Breast epithelium (tissue), 4 donors: ENCODE measurements at regions not wholly inside any gene's neighbourhood (a gene's known extent, or its start where the extent isn't known, plus 50 kb on each side); places are given as distances from the start of the nearest gene placed in this dataset.

Source experiments
- DNase-seq, 2 donors: peaks; one replicate each; pipeline ENCODE4 v3.0.0-alpha.2; 2019; ENCODE audit warnings: low spot score in 2 of 2
- H3K27ac ChIP-seq, 2 donors: fragments of 200-600 bp; sonication (generic) in 1 of 2; one replicate each; pipeline ENCODE4 v1.5.1; 2016 to 2019; ENCODE audit warnings: mild to moderate bottlenecking in 1 of 2
- H3K27me3 ChIP-seq, 2 donors: fragments of 200-600 bp; sonication (generic) in 1 of 2; one replicate each; pipeline versions ENCODE4 v1.5.1 to v1.6.0; 2017 to 2019; ENCODE audit warnings: control low read depth in 1 of 2, mild to moderate bottlenecking in 1 of 2
- H3K36me3 ChIP-seq: fragments of 200-600 bp; one replicate; pipeline ENCODE4 v1.5.1; 2019
- H3K4me1 ChIP-seq, 2 donors: fragments of 200-600 bp; sonication (generic); one replicate each; pipeline ENCODE4 v1.5.1; 2016 to 2019; ENCODE audit warnings: control low read depth in 1 of 2
- H3K4me3 ChIP-seq, 3 donors: fragments of 200-600 bp; sonication (generic); 1 replicate in 2 of 3; 2 replicates in 1 of 3; pipeline ENCODE4 v1.5.1; 2016 to 2019; ENCODE audit warnings: mild to moderate bottlenecking in 3 of 3, moderate library complexity in 2 of 3
- H3K9me3 ChIP-seq, 2 donors: fragments of 200-600 bp; sonication (generic) in 1 of 2; one replicate each; pipeline ENCODE4 v1.5.1; 2016 to 2019; ENCODE audit warnings: control low read depth in 1 of 2
- CTCF ChIP-seq, 3 donors: fragments of 450-650 bp; IDR thresholded peaks; one replicate each; pipeline ENCODE4 v1.5.1; 2016 to 2017; ENCODE audit warnings: antibody characterized with exemption in 3 of 3, mild to moderate bottlenecking in 3 of 3, moderate library complexity in 3 of 3
- POLR2A ChIP-seq: fragments of 450-650 bp; IDR thresholded peaks from one replicate; pipeline ENCODE4 v1.6.1; 2016; ENCODE audit warnings: antibody characterized with exemption, mild to moderate bottlenecking, moderate library complexity
- POLR2AphosphoS5 ChIP-seq, 3 donors: sonication (generic); formaldehyde crosslinking; IDR thresholded peaks; one replicate each; pipeline ENCODE4 v1.6.1; 2017; ENCODE audit warnings: antibody characterized with exemption in 3 of 3
- intact Hi-C: fragments of 100-400 bp; cut with DNase I; formaldehyde crosslinking; loops from one replicate; pipeline ENCODE4 v1.15.1; 2023; ENCODE audit warnings: low total_unique reads

GRCh38 chr2:22800412-22800811 is 584.6 kb upstream of the KLHL29 start:
- Histone ChIP-seq H3K27me3 (no peaks in the 10 kb centered on the region), H3K9me3 (peaks cover 3 to 5% of the 10 kb centered on the region in 2 donors), H3K36me3 (no peaks in the 10 kb centered on the region), H3K27ac (no peak overlapping the region), H3K4me3 (no peak overlapping the region), H3K4me1 (no peaks in the 10 kb centered on the region)
- TF ChIP-seq CTCF (IDR thresholded peaks at IDR 0.05) (no peak), POLR2AphosphoS5 (IDR thresholded peaks at IDR 0.05) (no peak), POLR2A (no peak)
- intact Hi-C loops = no loop called here
- DNase-seq = no peak

GRCh38 chr2:22801071-22801470 is 583.9 kb upstream of the KLHL29 start:
- Histone ChIP-seq H3K4me1 (no peaks in the 10 kb centered on the region), H3K36me3 (no peaks in the 10 kb centered on the region), H3K27me3 (no peaks in the 10 kb centered on the region), H3K27ac (no peak overlapping the region), H3K4me3 (no peak overlapping the region), H3K9me3 (peaks cover 5 to 10% of the 10 kb centered on the region in 2 donors)
- DNase-seq = no peak
- TF ChIP-seq POLR2AphosphoS5 (IDR thresholded peaks at IDR 0.05) = no peak
- intact Hi-C loops = no loop called here

- intact Hi-C loops = no loop called here
Measured at GRCh38 chr2:22801970-22802369, 583.0 kb upstream of the KLHL29 start.

GRCh38 chr2:22807872-22808271 is 577.1 kb upstream of the KLHL29 start:
- Histone ChIP-seq H3K27me3 (no peaks in the 10 kb centered on the region), H3K36me3 (no peaks in the 10 kb centered on the region), H3K9me3 (peaks cover 8 to 22% of the 10 kb centered on the region in 2 donors), H3K4me1 (no peaks in the 10 kb centered on the region), H3K4me3 (no peak overlapping the region), H3K27ac (no peak overlapping the region)
- no peak for DNase-seq
- intact Hi-C loops = no loop called here
- TF ChIP-seq POLR2A = no peak

More at GRCh38 chr2:22801970-22802369, 583.0 kb upstream of the KLHL29 start:
- Histone ChIP-seq H3K27me3 (no peaks in the 10 kb centered on the region), H3K27ac (no peak overlapping the region), H3K4me3 (no peak overlapping the region), H3K9me3 (peaks cover 8 to 14% of the 10 kb centered on the region in 2 donors), H3K36me3 (no peaks in the 10 kb centered on the region), H3K4me1 (no peaks in the 10 kb centered on the region)
- DNase-seq = no peak
- no peak for TF ChIP-seq CTCF (IDR thresholded peaks at IDR 0.05)
- TF ChIP-seq POLR2A = no peak
- TF ChIP-seq POLR2AphosphoS5 (IDR thresholded peaks at IDR 0.05) = no peak

GRCh38 chr2:22810602-22811001 is 574.4 kb upstream of the KLHL29 start:
- H3K27ac ChIP-seq = no peak overlapping the region
- no peak for DNase-seq
- no peaks in the 10 kb centered on the region for H3K36me3 ChIP-seq
- TF ChIP-seq POLR2A (no peak), POLR2AphosphoS5 (IDR thresholded peaks at IDR 0.05) (no peak), CTCF (IDR thresholded peaks at IDR 0.05) (no peak)
- intact Hi-C loops = no loop called here
- H3K4me1 ChIP-seq = no peaks in the 10 kb centered on the region
- H3K9me3 ChIP-seq = peaks cover 3 to 17% of the 10 kb centered on the region in 2 donors
- no peak overlapping the region for H3K4me3 ChIP-seq
- H3K27me3 ChIP-seq = no peaks in the 10 kb centered on the region

DNA sequence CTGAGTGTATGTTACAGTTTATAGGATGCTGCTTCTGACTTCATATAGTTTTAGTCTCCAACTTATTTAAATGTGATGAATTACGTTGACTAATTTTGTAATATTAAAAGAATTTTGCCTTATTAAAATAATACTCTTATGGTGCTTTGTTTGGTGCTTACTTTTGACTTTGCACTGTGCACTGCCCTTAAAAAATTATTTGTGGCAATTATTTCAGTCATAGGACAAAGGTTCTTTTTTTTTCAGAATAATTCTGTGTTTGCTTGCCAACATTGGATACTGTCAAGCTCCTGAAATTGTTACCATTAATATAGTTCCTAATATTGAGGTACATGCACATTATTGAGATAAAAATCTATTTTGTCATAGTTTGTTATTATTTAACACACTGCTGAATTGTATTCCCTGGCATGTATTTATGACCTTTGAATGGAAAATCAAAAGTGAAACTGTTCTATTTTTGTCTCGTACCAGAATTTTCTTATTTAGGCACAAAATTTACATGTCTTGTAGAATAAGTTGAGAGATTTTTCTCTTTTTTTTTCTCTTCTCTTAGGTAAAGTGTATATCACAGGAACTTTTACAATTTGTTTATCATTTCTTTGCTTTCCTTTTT is 572.8 kb upstream of the KLHL29 start:
- no peak for DNase-seq
- H3K4me1 ChIP-seq = no peaks in the 10 kb centered on the region
- H3K4me3 ChIP-seq = no peak overlapping the region
- no peak overlapping the region for H3K27ac ChIP-seq
- intact Hi-C loops = no loop called here
- peaks cover 0 to 7% of the 10 kb centered on the region in 2 donors for H3K9me3 ChIP-seq
- no peaks in the 10 kb centered on the region for H3K27me3 ChIP-seq
- no peaks in the 10 kb centered on the region for H3K36me3 ChIP-seq
- TF ChIP-seq POLR2A (no peak), CTCF (IDR thresholded peaks at IDR 0.05) (no peak), POLR2AphosphoS5 (IDR thresholded peaks at IDR 0.05) (no peak)
